HEK293T (cell line): ENCODE measurements at regions not wholly inside any gene's neighbourhood (a gene's known extent, or its start where the extent isn't known, plus 50 kb on each side); places are given as distances from the start of the nearest gene placed in this dataset.

Experiments
- CTCF ChIA-PET: fragments of 350-600 bp; formaldehyde crosslinking; extraction: SDS; loops from one replicate; lab custom pipeline; 2021; ENCODE audit warnings: antibody characterized with exemption, inconsistent platforms; lab: Yijun Ruan, JAX
- POLR2A ChIA-PET: fragments of 350-600 bp; formaldehyde crosslinking; extraction: SDS; loops from one replicate; lab custom pipeline; 2020; ENCODE audit warnings: antibody characterized with exemption, inconsistent platforms; lab: Yijun Ruan, JAX
- DNase-seq: peaks from one replicate; pipeline ENCODE4 v3.0.0; 2012; ENCODE audit warnings: mixed read lengths; ENCODE audit errors: extremely low spot score
- ARNT ChIP-seq: fragments of 450-650 bp; IDR thresholded peaks from 2 replicates; pipeline ENCODE4 v1.6.1; 2017; ENCODE audit warnings: mild to moderate bottlenecking
- BHLHE40 ChIP-seq: fragments of 450-650 bp; IDR thresholded peaks from 2 replicates; pipeline ENCODE4 v1.6.1; 2016; ENCODE audit warnings: mild to moderate bottlenecking, moderate library complexity, borderline replicate concordance
- CTBP1 ChIP-seq: fragments of 450-650 bp; IDR thresholded peaks from 2 replicates; pipeline ENCODE4 v1.6.1; 2016; ENCODE audit warnings: borderline replicate concordance
- ELF4 ChIP-seq: fragments of 450-650 bp; IDR thresholded peaks from 2 replicates; pipeline ENCODE4 v1.6.1; 2017; ENCODE audit warnings: antibody characterized with exemption
- FOXA1 ChIP-seq: fragments of 450-650 bp; IDR thresholded peaks from 2 replicates; pipeline ENCODE4 v1.6.1; 2016; ENCODE audit warnings: mild to moderate bottlenecking
- FOXK2 ChIP-seq: fragments of 450-650 bp; IDR thresholded peaks from 2 replicates; pipeline ENCODE4 v1.6.1; 2016; ENCODE audit warnings: mild to moderate bottlenecking
- FOXM1 ChIP-seq: fragments of 450-650 bp; IDR thresholded peaks from 2 replicates; pipeline ENCODE4 v1.6.1; 2017; ENCODE audit warnings: mild to moderate bottlenecking, borderline replicate concordance
- HDGF ChIP-seq: fragments of 450-650 bp; IDR thresholded peaks from 2 replicates; pipeline ENCODE4 v1.6.1; 2017; ENCODE audit warnings: antibody characterized with exemption, borderline replicate concordance
- L3MBTL2 ChIP-seq: fragments of 450-650 bp; conservative IDR thresholded peaks from 2 replicates; pipeline ENCODE4 v1.6.1; 2016; ENCODE audit warnings: mild to moderate bottlenecking
- LEF1 ChIP-seq: fragments of 450-650 bp; IDR thresholded peaks from 2 replicates; pipeline ENCODE4 v1.6.1; 2017; ENCODE audit warnings: mild to moderate bottlenecking, borderline replicate concordance
- NFRKB ChIP-seq: fragments of 450-650 bp; IDR thresholded peaks from 2 replicates; pipeline ENCODE4 v1.6.1; 2016; ENCODE audit warnings: mild to moderate bottlenecking, moderate library complexity
- SP1 ChIP-seq: fragments of 450-650 bp; IDR thresholded peaks from 2 replicates; pipeline ENCODE4 v1.6.1; 2017
- SUZ12 ChIP-seq: fragments of 450-650 bp; IDR thresholded peaks from 2 replicates; pipeline ENCODE4 v1.6.1; 2016; ENCODE audit warnings: mild to moderate bottlenecking
- TARDBP ChIP-seq: fragments of 450-650 bp; IDR thresholded peaks from 2 replicates; pipeline ENCODE4 v1.6.1; 2016
- ZNF384 ChIP-seq: fragments of 450-650 bp; IDR thresholded peaks from 2 replicates; pipeline ENCODE4 v1.6.1; 2016
- TF ChIP-seq, protein P1 (sequence below): fragments of 450-650 bp; IDR thresholded peaks from 2 replicates; pipeline ENCODE4 v1.6.1; 2016

DNA sequence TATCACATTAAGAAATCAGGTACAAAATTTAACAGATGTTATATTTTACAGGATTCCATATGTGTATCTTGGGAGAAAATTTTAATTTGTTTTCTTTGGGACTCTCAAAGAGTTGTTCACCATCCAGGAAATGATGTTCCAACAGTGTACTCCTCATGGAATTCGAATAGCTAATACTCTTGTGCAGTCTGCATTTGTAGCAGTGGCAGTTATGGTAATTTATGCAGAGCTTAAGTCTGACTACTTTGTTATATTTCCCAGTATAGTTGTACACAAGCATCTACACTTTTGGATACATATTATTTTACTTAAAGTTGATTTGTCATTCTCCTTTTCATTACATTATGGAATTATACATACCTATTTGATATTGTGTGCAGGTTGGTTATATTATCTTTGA, 436.7 kb upstream of the FBXO33 start:
- no peak for TF ChIP-seq FOXA1
- no peak for TF ChIP-seq ELF4
- TF ChIP-seq TARDBP: no peak
- no peak for TF ChIP-seq CTBP1
- no peak for TF ChIP-seq LEF1
- TF ChIP-seq SP1: no peak
- TF ChIP-seq SUZ12: no peak
- ChIA-PET POLR2A (no interaction called here), CTCF (no interaction called here)
- DNase-seq: no peak

DNA sequence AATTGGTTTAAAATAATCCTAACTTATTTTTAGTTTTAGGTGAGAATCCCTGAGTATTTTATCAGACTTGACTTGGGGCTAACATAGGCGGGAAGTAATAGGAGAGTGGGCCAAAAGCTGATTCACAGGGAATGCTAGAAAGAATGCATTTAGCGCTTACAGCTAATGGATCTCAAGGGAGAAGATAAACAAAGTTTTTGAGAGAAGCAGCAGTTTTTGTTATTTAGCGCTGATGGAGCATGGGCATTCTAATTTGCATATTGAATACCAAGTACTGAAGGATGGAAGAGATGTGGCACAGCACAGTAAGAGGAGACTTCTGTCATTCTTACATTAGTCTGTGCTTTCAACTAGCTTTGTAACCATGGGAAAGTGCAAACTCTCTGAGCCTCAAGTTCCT, 436.0 kb upstream of the FBXO33 start:
- POLR2A ChIA-PET: no interaction called here
- no peak for DNase-seq
- TF ChIP-seq, protein P1, sequence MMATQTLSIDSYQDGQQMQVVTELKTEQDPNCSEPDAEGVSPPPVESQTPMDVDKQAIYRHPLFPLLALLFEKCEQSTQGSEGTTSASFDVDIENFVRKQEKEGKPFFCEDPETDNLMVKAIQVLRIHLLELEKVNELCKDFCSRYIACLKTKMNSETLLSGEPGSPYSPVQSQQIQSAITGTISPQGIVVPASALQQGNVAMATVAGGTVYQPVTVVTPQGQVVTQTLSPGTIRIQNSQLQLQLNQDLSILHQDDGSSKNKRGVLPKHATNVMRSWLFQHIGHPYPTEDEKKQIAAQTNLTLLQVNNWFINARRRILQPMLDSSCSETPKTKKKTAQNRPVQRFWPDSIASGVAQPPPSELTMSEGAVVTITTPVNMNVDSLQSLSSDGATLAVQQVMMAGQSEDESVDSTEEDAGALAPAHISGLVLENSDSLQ: no peak
- TF ChIP-seq LEF1 (no peak), HDGF (no peak), FOXM1 (no peak), TARDBP (no peak)
- CTCF ChIA-PET: no interaction called here

DNA sequence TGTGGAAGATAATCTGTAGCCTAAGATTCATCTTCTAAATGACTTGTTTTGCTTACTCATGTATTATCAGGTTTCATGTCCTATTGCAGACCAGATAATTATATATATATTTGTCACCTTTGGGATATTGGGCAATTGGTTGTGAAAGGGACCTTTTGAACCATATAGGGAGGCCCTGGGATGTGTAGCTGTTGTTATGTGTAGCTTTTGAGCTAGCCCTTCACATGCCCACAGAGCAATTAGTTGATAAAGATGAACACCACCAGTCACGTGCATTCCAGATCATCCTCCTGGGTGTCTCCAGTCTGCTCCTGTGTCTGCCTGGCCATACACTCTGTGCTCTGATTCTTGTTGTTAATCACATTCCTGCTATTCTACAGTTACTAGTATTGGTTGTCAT, 431.2 kb upstream of the FBXO33 start:
- POLR2A ChIA-PET: no interaction called here
- no peak for DNase-seq
- CTCF ChIA-PET: no interaction called here
- TF ChIP-seq TARDBP: no peak

DNA sequence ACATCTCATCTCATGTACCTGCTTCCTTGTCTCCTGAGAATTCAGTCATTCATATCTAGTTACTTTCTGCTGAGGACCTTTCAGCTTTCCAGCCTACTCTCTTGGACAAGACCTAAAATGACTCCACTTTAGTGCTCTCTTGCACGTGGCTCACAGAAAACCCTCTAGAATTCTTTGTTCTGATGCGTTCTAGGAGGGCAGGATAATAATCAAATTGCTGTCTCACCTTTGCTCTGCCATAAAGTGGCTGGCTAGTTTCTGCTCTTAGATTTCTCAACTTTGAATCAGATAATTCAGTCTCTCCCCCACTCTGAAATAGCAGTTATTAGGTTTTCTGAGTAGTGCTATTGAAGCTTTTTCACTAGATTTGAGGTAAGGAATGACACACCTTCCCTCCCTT, 429.5 kb upstream of the FBXO33 start:
- DNase-seq: no peak
- ChIA-PET POLR2A (no interaction called here), CTCF (no interaction called here)
- TF ChIP-seq SUZ12 (no peak), BHLHE40 (no peak), CTBP1 (no peak), FOXM1 (no peak), HDGF (no peak), TARDBP (no peak), FOXK2 (no peak), ARNT (no peak), LEF1 (no peak), ZNF384 (no peak), ELF4 (no peak), FOXA1 (no peak), NFRKB (no peak), SP1 (no peak)
- TF ChIP-seq, protein P1: no peak

DNA sequence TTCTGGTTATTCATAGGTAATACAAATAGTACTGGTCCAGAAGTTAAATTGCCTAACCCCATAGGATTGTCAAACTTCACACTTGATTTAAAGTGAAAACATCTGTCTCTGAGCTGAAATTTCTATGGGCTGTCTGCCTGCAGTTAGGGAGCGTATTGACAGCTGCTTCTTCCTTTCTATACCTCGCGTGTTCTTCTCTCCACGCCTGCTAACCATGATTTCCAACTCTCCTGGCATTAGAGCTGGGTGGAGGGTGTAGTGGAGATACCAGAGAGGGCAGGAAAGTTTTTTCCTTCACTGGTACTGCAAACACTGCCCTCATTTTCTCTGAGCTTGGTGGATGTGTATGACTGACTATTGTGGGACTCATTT, 429.0 kb upstream of the FBXO33 start:
- TF ChIP-seq, protein P1: no peak
- TF ChIP-seq FOXA1 (no peak), ZNF384 (no peak), FOXK2 (no peak), SUZ12 (no peak), SP1 (no peak), LEF1 (no peak), L3MBTL2 (no peak), TARDBP (no peak), NFRKB (no peak), FOXM1 (no peak), HDGF (no peak), ARNT (no peak), ELF4 (no peak), CTBP1 (no peak)
- no peak for DNase-seq
- POLR2A ChIA-PET: no interaction called here
- CTCF ChIA-PET: no interaction called here

DNA sequence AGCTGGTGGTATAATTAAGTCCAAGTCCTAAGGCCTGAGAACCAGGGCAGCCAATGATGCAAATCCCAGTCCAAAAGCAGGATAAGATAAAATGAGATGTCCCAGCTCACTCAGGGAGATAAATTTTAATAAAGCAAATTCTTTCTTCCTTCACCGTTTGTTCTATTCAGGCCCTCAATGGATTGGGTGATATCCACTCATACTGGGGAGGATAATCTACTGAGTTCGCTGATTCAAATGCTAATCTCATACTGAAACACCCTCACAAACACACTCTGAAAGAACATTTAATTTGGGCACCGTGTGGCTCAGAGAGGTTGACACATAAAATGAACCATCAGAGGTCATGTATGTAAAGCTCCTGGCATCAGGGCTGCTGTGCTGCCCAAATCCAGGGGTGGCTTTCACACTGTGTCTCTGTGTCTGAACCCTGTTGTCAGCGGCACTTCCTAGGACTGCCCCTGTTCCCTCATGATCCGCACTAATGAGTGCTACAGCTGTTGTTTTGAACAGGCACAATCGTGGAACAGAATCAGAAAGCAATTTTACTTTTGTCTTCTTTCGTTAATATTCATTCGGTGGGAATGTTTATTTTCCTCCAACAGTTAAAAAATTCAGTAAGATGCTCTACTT, 428.5 kb upstream of the FBXO33 start:
- ChIA-PET POLR2A (no interaction called here), CTCF (no interaction called here)
- no peak for DNase-seq
- TF ChIP-seq, protein P1: no peak
- TF ChIP-seq FOXA1 (no peak), FOXM1 (no peak), L3MBTL2 (no peak), ARNT (no peak), ELF4 (no peak), LEF1 (no peak), FOXK2 (no peak), TARDBP (no peak), BHLHE40 (no peak), SP1 (no peak), HDGF (no peak), NFRKB (no peak), ZNF384 (no peak), CTBP1 (no peak)

DNA sequence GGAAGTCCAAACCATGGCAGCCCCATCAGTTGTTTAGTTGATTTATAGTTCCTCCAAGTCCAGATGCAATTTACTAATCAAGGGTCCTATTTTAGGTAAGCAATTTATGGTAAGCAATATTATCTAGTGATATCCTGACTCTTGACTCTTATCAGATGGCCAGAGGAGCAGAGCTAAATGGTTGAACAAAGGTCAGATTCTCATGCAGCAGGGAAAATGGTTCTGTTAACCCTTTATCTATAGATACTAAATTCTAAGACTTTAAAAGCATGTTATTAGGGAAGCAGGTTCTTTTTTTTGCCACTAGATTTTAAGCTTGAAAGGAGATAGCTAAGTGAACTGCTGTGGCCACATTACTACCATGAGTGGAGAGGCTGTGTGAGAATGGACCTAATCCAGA, 427.1 kb upstream of the FBXO33 start:
- ChIA-PET POLR2A (no interaction called here), CTCF (no interaction called here)
- TF ChIP-seq ZNF384: no peak
- DNase-seq: no peak
